Caco-2 (cell line): ENCODE measurements at regions not wholly inside any gene's neighbourhood (a gene's known extent, or its start where the extent isn't known, plus 50 kb on each side); places are given as distances from the start of the nearest gene placed in this dataset.
A peak's percentile ranks its signal among the peaks of the same experiment; 100 is the strongest.

Experiments used
- BruUV-seq: library from RNA; stranded (reverse); fragments of 400-500 nt; replicated peaks from 2 replicates; lab custom pipeline; 2021; lab: Mats Ljungman, UMichigan
- CTCF ChIA-PET: fragments of 300-600 bp; sonication (Branson Sonifier 250); formaldehyde crosslinking; loops from one replicate; lab custom pipeline; 2022; ENCODE audit warnings: antibody characterized with exemption; lab: Charles Lee
- POLR2A ChIA-PET: fragments of 300-600 bp; sonication (Branson Sonifier 250); formaldehyde crosslinking; loops from one replicate; lab custom pipeline; 2022; ENCODE audit warnings: antibody characterized with exemption; lab: Charles Lee
- DNase-seq, 2 experiments: peaks; one replicate each; pipeline versions ENCODE4 v3.0.0 to v3.0.0-alpha.2; 2020 to 2022
- H3K27me3 ChIP-seq: replicated peaks from 2 replicates; pipeline ENCODE4 v1.6.0; 2011; ENCODE audit warnings: low read length; ENCODE audit not compliant: control insufficient read depth, insufficient read depth
- H3K36me3 ChIP-seq: 2 replicates; pipeline ENCODE4 v1.5.1; 2011; ENCODE audit warnings: low read length; ENCODE audit not compliant: control insufficient read depth, insufficient read depth
- H3K4me1 ChIP-seq: fragments of 250-450 bp; sonication (Bioruptor Pico); 2 replicates; pipeline ENCODE4 v1.5.1; 2020; ENCODE audit warnings: mild to moderate bottlenecking
- H3K4me3 ChIP-seq: 2 replicates; pipeline ENCODE4 v1.5.1; 2011; ENCODE audit warnings: low read depth, mild to moderate bottlenecking, control low read depth, low read length
- H3K9me3 ChIP-seq: fragments of 250-450 bp; sonication (Bioruptor Pico); 2 replicates; pipeline ENCODE4 v1.5.1; 2020; ENCODE audit warnings: mild to moderate bottlenecking, moderate library complexity
- H3K27ac Mint-ChIP-seq: one replicate; pipeline ENCODE4 v1.8.0; 2022; ENCODE audit warnings: mixed read lengths; ENCODE audit not compliant: unreplicated experiment
- H3K27me3 Mint-ChIP-seq: one replicate; pipeline ENCODE4 v1.8.0; 2022; ENCODE audit warnings: mixed read lengths; ENCODE audit not compliant: insufficient read depth, unreplicated experiment
- H3K36me3 Mint-ChIP-seq: one replicate; pipeline ENCODE4 v1.8.0; 2022; ENCODE audit warnings: mild to moderate bottlenecking, mixed read lengths; ENCODE audit not compliant: insufficient read depth, unreplicated experiment
- H3K4me1 Mint-ChIP-seq: one replicate; pipeline ENCODE4 v1.8.0; 2022; ENCODE audit warnings: low read depth, mixed read lengths; ENCODE audit not compliant: unreplicated experiment
- H3K4me3 Mint-ChIP-seq: one replicate; pipeline ENCODE4 v1.8.0; 2022; ENCODE audit warnings: mild to moderate bottlenecking, moderate library complexity, mixed read lengths; ENCODE audit not compliant: unreplicated experiment
- H3K9me3 Mint-ChIP-seq: one replicate; pipeline ENCODE4 v1.8.0; 2022; ENCODE audit warnings: mixed read lengths; ENCODE audit not compliant: unreplicated experiment
- intact Hi-C: fragments of 100-400 bp; cut with micrococcal nuclease; formaldehyde crosslinking; loops from one replicate; pipeline ENCODE4 v1.10.0; 2022; ENCODE audit not compliant: unreplicated experiment
- TF ChIP-seq, protein P1 (sequence below), 2 experiments: fragments of 200-600 bp in 1 of 2; IDR thresholded peaks; 1 replicate in 1 of 2; 2 replicates in 1 of 2; pipeline versions ENCODE4 v1.5.1 to v1.8.0; 2011 to 2022; ENCODE audit warnings: antibody characterized with exemption in 1 of 2, control low read depth in 1 of 2, inconsistent platforms in 1 of 2, low read depth in 1 of 2, low read length in 1 of 2, mild to moderate bottlenecking in 1 of 2, moderate library complexity in 1 of 2; ENCODE audit not compliant: insufficient read depth in 1 of 2, severe bottlenecking in 1 of 2, unreplicated experiment in 1 of 2

DNA sequence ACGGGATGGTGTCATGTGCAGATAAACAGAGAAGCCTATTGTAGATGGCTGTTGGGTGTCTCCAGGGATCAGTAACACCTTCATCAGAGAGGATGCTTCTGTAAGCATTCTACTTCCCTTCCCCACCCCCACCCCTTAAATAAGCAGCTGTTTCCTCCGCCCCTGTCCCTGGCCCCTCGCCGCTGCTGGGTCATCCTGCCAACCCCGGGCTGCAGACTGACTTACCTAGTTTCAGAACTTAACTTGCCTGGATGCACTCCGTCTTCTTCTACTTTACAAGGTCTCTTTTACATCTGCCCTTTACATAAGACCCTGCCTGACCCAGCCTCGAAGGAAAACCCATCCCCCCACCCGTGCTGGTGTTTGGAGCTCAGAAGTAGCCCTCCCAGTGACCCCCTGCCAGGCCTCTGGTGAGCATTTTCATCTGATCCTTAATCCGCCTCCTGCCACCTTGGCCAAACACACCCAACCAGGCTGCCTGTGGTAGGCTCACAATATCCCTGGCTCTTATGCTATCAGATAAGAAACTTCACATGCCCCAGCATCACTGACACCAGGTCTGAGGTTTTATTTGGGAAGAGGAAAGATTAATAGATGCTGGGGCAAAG is 103.0 kb upstream of the HES1 start:
- ChIA-PET POLR2A (no interaction called here), CTCF (no interaction called here)
- H3K27ac Mint-ChIP-seq, result no peak overlapping the region
- no peaks in the 10 kb centered on the region for H3K27me3 Mint-ChIP-seq
- intact Hi-C loops, result no loop called here
- TF ChIP-seq, protein P1, sequence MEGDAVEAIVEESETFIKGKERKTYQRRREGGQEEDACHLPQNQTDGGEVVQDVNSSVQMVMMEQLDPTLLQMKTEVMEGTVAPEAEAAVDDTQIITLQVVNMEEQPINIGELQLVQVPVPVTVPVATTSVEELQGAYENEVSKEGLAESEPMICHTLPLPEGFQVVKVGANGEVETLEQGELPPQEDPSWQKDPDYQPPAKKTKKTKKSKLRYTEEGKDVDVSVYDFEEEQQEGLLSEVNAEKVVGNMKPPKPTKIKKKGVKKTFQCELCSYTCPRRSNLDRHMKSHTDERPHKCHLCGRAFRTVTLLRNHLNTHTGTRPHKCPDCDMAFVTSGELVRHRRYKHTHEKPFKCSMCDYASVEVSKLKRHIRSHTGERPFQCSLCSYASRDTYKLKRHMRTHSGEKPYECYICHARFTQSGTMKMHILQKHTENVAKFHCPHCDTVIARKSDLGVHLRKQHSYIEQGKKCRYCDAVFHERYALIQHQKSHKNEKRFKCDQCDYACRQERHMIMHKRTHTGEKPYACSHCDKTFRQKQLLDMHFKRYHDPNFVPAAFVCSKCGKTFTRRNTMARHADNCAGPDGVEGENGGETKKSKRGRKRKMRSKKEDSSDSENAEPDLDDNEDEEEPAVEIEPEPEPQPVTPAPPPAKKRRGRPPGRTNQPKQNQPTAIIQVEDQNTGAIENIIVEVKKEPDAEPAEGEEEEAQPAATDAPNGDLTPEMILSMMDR (IDR thresholded peaks at IDR 0.05; ENCODE audit: insufficient read depth in 1 of 2, low read depth in 1 of 2, low read length in 1 of 2, severe bottlenecking in 1 of 2, unreplicated experiment in 1 of 2), result no peak
- Histone ChIP-seq H3K36me3 (no peaks in the 10 kb centered on the region), H3K9me3 (no peaks in the 10 kb centered on the region), H3K4me3 (no peak overlapping the region), H3K4me1 (peaks cover 26% of the 10 kb centered on the region), H3K27me3 (no peaks in the 10 kb centered on the region)
- no TSS peak for BruUV-seq
- H3K9me3 Mint-ChIP-seq, result no peaks in the 10 kb centered on the region
- H3K36me3 Mint-ChIP-seq, result no peaks in the 10 kb centered on the region
- H3K4me1 Mint-ChIP-seq, result peaks cover 34% of the 10 kb centered on the region
- no peak for DNase-seq
- no peak overlapping the region for H3K4me3 Mint-ChIP-seq

DNA sequence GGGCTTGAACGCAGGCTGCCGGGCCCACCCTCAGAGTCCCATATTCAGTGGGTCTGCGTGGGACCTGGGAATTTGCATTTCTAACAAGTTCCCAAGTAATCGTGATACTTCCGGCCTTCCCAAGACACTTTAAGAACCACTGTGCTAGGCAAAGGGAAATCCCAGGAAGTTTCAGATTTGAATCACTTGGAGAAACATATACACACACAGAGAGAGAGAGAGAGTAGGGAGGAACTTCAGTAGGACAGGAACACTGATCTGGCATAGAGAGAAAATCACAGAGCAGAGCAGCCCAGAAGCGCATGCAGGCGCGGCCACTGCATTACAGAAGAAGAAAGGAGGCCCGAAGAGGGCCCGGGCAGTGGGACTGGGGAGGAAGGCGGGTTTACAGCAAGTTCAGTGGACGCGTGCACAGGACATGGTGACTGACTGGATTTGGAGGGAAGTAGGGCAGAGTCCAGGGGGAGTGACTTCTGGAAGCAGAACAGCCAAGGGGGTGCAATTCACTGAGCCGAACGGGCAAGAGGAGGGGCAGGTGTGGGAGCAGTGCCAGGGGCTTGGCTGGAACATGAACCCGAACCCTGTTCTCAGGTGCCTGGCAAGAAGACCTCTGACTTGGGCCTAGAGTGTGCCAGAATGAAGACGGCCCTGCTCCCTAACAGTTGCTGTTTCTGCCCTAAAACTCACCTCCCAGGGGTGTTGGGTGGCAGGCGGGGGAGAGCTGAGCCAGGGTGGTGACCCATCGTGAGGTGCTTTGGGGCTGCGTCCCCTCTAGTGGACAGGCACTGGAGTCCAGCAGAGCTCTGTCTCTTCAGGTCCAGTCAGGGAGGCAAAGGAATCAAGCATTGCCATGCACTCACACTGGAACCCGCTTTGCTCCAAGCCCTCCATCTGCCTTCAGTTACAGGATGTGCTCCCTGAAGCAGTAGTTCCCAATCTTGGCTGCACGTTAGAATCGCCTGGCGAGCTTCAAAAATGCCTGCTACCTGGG is 101.3 kb upstream of the HES1 start:
- Histone ChIP-seq H3K4me3 (no peak overlapping the region), H3K36me3 (no peaks in the 10 kb centered on the region), H3K9me3 (no peaks in the 10 kb centered on the region), H3K27me3 (no peaks in the 10 kb centered on the region), H3K4me1 (peaks cover 22% of the 10 kb centered on the region)
- CTCF ChIA-PET, result no interaction called here
- Mint-ChIP-seq H3K9me3 (no peaks in the 10 kb centered on the region), H3K27ac (peak overlapping the region; percentile 73), H3K4me3 (no peak overlapping the region), H3K4me1 (peaks cover 34% of the 10 kb centered on the region), H3K36me3 (no peaks in the 10 kb centered on the region), H3K27me3 (no peaks in the 10 kb centered on the region)
- intact Hi-C loops, result no loop called here
- BruUV-seq, result no TSS peak
- POLR2A ChIA-PET, result no interaction called here
- DNase-seq, result no peak
- TF ChIP-seq, protein P1 (IDR thresholded peaks at IDR 0.05; ENCODE audit: insufficient read depth in 1 of 2, low read depth in 1 of 2, low read length in 1 of 2, severe bottlenecking in 1 of 2, unreplicated experiment in 1 of 2), result no peak

DNA sequence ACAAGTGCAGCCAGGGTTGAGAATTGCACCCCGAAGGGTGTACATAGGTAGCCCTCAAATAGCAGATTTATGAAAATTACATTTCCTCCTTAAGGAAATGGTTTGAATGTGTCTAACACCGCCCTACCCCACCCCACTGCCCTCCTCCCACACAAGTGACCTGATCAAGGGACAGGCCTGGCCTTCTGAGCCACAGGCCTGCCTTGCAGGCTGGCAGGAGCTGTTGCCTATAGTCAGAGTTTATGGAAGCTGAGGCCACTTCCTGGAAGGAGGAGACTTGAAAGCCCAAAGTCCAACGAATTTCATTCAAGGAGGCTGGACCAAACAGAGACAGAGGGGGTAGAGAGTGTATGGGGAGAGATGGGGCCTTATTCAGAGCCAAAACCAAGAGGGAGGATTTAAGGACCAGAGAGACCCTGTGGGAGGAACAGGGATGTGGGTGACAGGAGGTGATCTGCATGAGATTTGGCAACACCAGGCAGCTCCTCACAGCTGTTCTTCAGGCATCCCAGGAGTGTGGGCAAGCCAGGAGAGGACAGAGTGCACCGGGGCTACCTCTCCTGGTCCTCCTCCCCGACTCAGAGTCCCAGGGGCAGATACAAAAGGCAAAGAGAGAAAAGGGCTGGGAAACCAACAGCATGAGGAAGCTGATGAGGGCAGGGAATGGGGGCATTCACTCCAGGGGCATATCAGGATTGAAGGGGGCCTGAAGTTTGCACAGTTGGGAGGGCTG is 100.4 kb upstream of the HES1 start:
- no TSS peak for BruUV-seq
- Histone ChIP-seq H3K4me3 (no peak overlapping the region), H3K4me1 (peaks cover 19% of the 10 kb centered on the region), H3K36me3 (no peaks in the 10 kb centered on the region), H3K9me3 (no peaks in the 10 kb centered on the region), H3K27me3 (no peaks in the 10 kb centered on the region)
- ChIA-PET CTCF (no interaction called here), POLR2A (no interaction called here)
- Mint-ChIP-seq H3K36me3 (no peaks in the 10 kb centered on the region), H3K4me3 (no peak overlapping the region), H3K9me3 (no peaks in the 10 kb centered on the region), H3K27me3 (no peaks in the 10 kb centered on the region), H3K4me1 (peaks cover 27% of the 10 kb centered on the region), H3K27ac (peak overlapping the region; percentile 30)
- TF ChIP-seq, protein P1 (IDR thresholded peaks at IDR 0.05; ENCODE audit: insufficient read depth in 1 of 2, low read depth in 1 of 2, low read length in 1 of 2, severe bottlenecking in 1 of 2, unreplicated experiment in 1 of 2), result no peak
- DNase-seq, result peak; percentile 13 to 59
- intact Hi-C loops, result no loop called here
